ENCODE measurements at regions not wholly inside any gene's neighbourhood (a gene's known extent, or its start where the extent isn't known, plus 50 kb on each side); places are given as distances from the start of the nearest gene placed in this dataset.

GRCh38 chr1:242828199-242828598 lies 303.7 kb upstream of the PLD5 start:
- Histone ChIP-seq H3K4me3 (no peak overlapping the region), H3K27ac (no peak overlapping the region)
- no peak for DNase-seq (ENCODE audit: low spot score)
- TF ChIP-seq, protein P1, sequence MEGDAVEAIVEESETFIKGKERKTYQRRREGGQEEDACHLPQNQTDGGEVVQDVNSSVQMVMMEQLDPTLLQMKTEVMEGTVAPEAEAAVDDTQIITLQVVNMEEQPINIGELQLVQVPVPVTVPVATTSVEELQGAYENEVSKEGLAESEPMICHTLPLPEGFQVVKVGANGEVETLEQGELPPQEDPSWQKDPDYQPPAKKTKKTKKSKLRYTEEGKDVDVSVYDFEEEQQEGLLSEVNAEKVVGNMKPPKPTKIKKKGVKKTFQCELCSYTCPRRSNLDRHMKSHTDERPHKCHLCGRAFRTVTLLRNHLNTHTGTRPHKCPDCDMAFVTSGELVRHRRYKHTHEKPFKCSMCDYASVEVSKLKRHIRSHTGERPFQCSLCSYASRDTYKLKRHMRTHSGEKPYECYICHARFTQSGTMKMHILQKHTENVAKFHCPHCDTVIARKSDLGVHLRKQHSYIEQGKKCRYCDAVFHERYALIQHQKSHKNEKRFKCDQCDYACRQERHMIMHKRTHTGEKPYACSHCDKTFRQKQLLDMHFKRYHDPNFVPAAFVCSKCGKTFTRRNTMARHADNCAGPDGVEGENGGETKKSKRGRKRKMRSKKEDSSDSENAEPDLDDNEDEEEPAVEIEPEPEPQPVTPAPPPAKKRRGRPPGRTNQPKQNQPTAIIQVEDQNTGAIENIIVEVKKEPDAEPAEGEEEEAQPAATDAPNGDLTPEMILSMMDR (IDR thresholded peaks at IDR 0.05) = no peak

- H3K27ac ChIP-seq = no peak overlapping the region
- DNase-seq (ENCODE audit: low spot score) = no peak
- H3K4me3 ChIP-seq = no peak overlapping the region
- TF ChIP-seq, protein P1 (IDR thresholded peaks at IDR 0.05) = no peak
These were observed 303.0 kb upstream of the PLD5 start for GRCh38 chr1:242827538-242827937.

DNA sequence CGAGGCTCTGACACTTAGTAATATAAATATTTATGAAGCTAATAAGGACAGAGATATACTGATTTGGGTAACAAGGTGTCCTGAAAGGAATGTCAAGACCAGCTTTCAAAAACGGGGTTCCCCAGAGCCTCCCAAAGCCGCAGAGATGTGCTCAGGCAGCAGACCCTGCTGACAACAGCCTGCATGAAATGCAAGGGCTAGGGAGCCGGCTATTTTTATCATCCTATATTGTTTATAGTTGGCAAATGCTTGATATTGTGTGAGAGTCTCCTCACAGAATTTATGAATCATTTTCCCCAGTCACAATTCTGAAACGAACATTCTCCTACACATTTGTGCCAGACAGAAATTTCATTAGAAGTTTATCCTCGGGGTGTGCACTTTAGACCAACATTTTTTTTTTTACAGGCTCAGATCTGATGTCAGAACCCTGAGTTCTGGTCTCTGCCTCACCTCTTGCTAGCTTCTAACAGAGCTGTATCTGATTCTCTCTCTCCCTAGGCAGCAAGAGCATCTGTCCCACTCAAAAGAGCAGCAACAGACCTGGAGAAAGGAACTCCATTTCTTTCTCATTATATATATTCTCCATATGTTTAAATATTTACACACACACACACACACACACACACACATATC lies 302.3 kb upstream of the PLD5 start:
- DNase-seq (ENCODE audit: low spot score) = no peak
- no peak overlapping the region for H3K27ac ChIP-seq
- no peak overlapping the region for H3K4me3 ChIP-seq
- TF ChIP-seq, protein P1 (IDR thresholded peaks at IDR 0.05) = no peak

DNA sequence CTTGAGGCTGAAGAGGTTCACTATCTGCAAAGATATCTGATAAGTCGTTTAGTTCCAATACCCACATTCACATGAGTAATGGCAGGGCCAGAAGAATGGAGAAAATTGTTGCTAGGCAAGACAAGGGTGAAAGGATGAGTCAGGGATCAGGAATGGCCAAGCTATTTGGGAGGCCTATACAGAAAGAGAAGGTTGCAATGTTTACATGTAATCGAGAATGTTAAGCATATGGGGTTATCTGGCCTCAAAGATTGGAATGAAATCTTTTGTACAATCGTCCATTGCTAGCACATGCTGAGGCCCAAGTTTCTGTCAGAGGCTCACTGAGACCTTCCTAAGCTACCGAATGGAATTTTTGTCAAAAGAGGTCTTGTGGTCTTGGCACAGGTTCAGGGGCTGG lies 299.9 kb upstream of the PLD5 start:
- DNase-seq (ENCODE audit: low spot score) = no peak
- TF ChIP-seq, protein P1 (IDR thresholded peaks at IDR 0.05) = no peak

GRCh38 chr1:242813490-242814091 lies 289.1 kb upstream of the PLD5 start:
- DNase-seq (ENCODE audit: low spot score) = no peak
- H3K4me3 ChIP-seq = no peak overlapping the region
- TF ChIP-seq, protein P1 (IDR thresholded peaks at IDR 0.05) = no peak
- H3K27ac ChIP-seq = no peak overlapping the region

More for the DNA sequence above, 299.9 kb upstream of the PLD5 start:
- H3K4me3 ChIP-seq = no peak overlapping the region
- H3K27ac ChIP-seq = no peak overlapping the region

GRCh38 chr1:242811092-242811840 lies 286.8 kb upstream of the PLD5 start:
- no peak for DNase-seq (ENCODE audit: low spot score)
- Histone ChIP-seq H3K4me3 (no peak overlapping the region), H3K27ac (no peak overlapping the region)
- TF ChIP-seq, protein P1 (IDR thresholded peaks at IDR 0.05) = no peak

Data from coronary artery (tissue), 2 donors.